ENCODE measurements at regions not wholly inside any gene's neighbourhood (a gene's known extent, or its start where the extent isn't known, plus 50 kb on each side); places are given as distances from the start of the nearest gene placed in this dataset.
"Not testable (repeated sequence)": the region's sequence is repeated elsewhere in the genome, so short reads cannot be mapped to it uniquely, and the experiment has no call there.

- H3K4me1 ChIP-seq (ENCODE audit: insufficient read depth): no peaks in the 10 kb centered on the region
- no peaks in the 10 kb centered on the region for H3K36me3 ChIP-seq (ENCODE audit: insufficient read depth)
- 89% methylated on average over 2 of the region's 2 CpGs for WGBS
- no peak overlapping the region for H3K4me3 ChIP-seq (ENCODE audit: low read depth, low read length)
- DNase-seq (ENCODE audit: extremely low spot score): no peak
- H3K27ac ChIP-seq (ENCODE audit: low read depth): no peak overlapping the region
These were observed 1185.6 kb upstream of the CELF4 start for GRCh38 chr18:38751211-38751610.

GRCh38 chr18:38750751-38751150 lies 1185.2 kb upstream of the CELF4 start:
- no peaks in the 10 kb centered on the region for H3K36me3 ChIP-seq (ENCODE audit: insufficient read depth)
- H3K27ac ChIP-seq (ENCODE audit: low read depth): no peak overlapping the region
- DNase-seq (ENCODE audit: extremely low spot score): no peak
- H3K4me1 ChIP-seq (ENCODE audit: insufficient read depth): no peaks in the 10 kb centered on the region
- 94% methylated on average over 3 of the region's 3 CpGs for WGBS
- H3K4me3 ChIP-seq (ENCODE audit: low read depth, low read length): no peak overlapping the region

- H3K27ac ChIP-seq (ENCODE audit: low read depth): no peak overlapping the region
- no peak for DNase-seq (ENCODE audit: extremely low spot score)
- H3K4me3 ChIP-seq (ENCODE audit: low read depth, low read length): no peak overlapping the region
- WGBS: 86% methylated on average over 5 of the region's 5 CpGs
- no peaks in the 10 kb centered on the region for H3K36me3 ChIP-seq (ENCODE audit: insufficient read depth)
- no peaks in the 10 kb centered on the region for H3K4me1 ChIP-seq (ENCODE audit: insufficient read depth)
These were observed 1181.6 kb upstream of the CELF4 start for GRCh38 chr18:38747153-38747552.

GRCh38 chr18:38720181-38720580 lies 1154.6 kb upstream of the CELF4 start:
- DNase-seq (ENCODE audit: extremely low spot score); H3K36me3 ChIP-seq (ENCODE audit: insufficient read depth); H3K4me1 ChIP-seq (ENCODE audit: insufficient read depth); H3K4me3 ChIP-seq (ENCODE audit: low read depth, low read length); H3K27ac ChIP-seq (ENCODE audit: low read depth): not testable (repeated sequence)
- WGBS: 78% methylated on average over 2 of the region's 2 CpGs

DNA sequence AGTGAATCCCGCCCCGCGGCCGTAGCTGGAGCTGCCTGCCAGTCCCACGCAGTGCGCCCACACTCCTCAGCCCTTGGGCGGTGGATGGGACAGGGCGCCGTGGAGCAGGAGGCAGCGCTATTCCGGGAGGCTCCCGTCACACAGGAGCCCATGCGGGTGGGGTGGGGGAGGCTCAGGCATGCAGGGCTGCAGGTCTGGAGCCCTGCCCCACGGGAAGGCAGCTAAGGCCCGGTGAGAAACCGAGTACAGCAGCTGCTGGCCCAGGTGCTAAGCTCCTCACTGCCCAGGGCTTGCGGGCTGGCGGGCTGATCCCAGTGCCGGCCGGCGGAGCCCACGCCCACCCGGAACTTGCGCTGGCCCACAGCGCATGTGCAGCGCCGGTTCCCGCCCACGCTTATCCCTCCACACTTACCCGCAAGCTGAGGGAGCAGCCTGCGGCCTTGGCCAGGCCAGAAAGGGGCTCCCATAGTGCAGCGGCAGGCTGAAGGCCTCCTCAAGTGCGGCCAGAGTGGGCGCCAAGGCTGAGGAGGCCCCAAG lies 1152.8 kb upstream of the CELF4 start:
- H3K27ac ChIP-seq (ENCODE audit: low read depth): no peak overlapping the region
- H3K36me3 ChIP-seq (ENCODE audit: insufficient read depth): no peaks in the 10 kb centered on the region
- 98% methylated on average over 34 of the region's 34 CpGs for WGBS
- no peak overlapping the region for H3K4me3 ChIP-seq (ENCODE audit: low read depth, low read length)
- DNase-seq (ENCODE audit: extremely low spot score): no peak
- no peaks in the 10 kb centered on the region for H3K4me1 ChIP-seq (ENCODE audit: insufficient read depth)

DNA sequence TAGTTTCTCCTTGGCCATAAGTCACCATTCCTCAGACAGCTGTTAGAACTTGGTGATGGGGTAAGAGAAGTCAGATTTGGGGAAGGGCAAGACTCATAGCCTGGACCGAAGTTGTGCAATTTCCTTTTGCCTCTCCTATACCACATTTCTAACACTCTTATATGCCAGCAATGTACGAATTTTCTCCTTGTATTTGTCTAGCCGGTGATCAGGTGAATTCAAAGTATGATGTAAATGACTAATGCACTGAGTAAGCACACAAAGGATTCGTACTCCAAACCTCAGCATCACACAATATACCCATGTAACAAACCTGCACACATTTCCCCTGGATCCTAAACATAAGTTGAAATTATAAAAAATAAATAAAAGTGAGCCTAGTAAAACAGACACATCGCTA lies 1143.5 kb upstream of the CELF4 start:
- H3K4me3 ChIP-seq (ENCODE audit: low read depth, low read length): no peak overlapping the region
- no peaks in the 10 kb centered on the region for H3K36me3 ChIP-seq (ENCODE audit: insufficient read depth)
- H3K4me1 ChIP-seq (ENCODE audit: insufficient read depth): no peaks in the 10 kb centered on the region
- 94% methylated on average over 5 of the region's 5 CpGs for WGBS
- no peak for DNase-seq (ENCODE audit: extremely low spot score)
- no peak overlapping the region for H3K27ac ChIP-seq (ENCODE audit: low read depth)

DNA sequence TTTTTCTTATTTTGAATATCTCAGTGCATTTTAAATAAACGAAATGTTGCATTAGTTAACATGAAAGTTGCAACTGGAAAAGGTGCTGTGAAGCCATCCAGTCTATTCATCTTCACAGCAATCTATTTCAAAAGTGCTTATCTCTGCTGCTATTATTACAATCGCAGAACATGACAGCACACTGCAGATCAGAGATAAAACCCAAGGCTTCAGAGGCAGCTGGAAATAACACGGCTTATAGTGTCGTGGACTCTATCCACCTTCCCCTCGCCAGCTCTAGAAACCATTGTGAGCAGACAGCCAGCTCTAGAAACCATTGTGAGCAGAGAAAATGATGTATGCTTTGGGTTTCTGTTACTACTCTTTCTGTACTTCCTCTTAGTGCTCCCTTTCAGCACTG lies 1140.8 kb upstream of the CELF4 start:
- Histone ChIP-seq H3K27ac (ENCODE audit: low read depth) (no peak overlapping the region), H3K36me3 (ENCODE audit: insufficient read depth) (no peaks in the 10 kb centered on the region), H3K4me3 (ENCODE audit: low read depth, low read length) (no peak overlapping the region), H3K4me1 (ENCODE audit: insufficient read depth) (no peaks in the 10 kb centered on the region)
- DNase-seq (ENCODE audit: extremely low spot score): no peak
- WGBS: 39% methylated on average over 5 of the region's 5 CpGs

DNA sequence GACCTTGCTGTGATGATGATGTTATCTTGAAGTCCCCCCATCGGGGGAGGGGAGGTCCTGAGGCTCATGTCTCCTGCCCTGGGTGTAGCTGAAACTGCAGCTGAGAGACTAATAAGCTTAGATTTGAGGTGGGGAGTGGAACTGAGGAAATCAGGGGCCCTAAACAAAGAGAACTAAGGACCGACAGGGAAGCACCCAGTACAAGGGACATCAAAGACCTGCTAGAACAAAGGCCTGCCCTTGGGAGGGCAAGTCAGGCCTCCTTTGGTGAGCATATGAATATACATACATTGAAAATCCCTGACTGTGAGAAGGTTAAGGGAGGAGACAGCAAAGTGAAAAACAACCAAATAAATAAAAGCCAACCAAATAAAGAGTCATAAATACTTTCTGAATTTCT lies 1132.5 kb upstream of the CELF4 start:
- Histone ChIP-seq H3K36me3 (ENCODE audit: insufficient read depth) (no peaks in the 10 kb centered on the region), H3K4me3 (ENCODE audit: low read depth, low read length) (no peak overlapping the region), H3K27ac (ENCODE audit: low read depth) (no peak overlapping the region), H3K4me1 (ENCODE audit: insufficient read depth) (no peaks in the 10 kb centered on the region)
- DNase-seq (ENCODE audit: extremely low spot score): no peak
- whole genome bisulfite sequencing: 71% methylated on average over 2 of the region's 2 CpGs

GRCh38 chr18:38695559-38696280 lies 1130.1 kb upstream of the CELF4 start:
- Histone ChIP-seq H3K36me3 (ENCODE audit: insufficient read depth) (no peaks in the 10 kb centered on the region), H3K27ac (ENCODE audit: low read depth) (no peak overlapping the region), H3K4me1 (ENCODE audit: insufficient read depth) (no peaks in the 10 kb centered on the region), H3K4me3 (ENCODE audit: low read depth, low read length) (no peak overlapping the region)
- WGBS: 86% methylated on average over 5 of the region's 5 CpGs
- DNase-seq (ENCODE audit: extremely low spot score): no peak

DNA sequence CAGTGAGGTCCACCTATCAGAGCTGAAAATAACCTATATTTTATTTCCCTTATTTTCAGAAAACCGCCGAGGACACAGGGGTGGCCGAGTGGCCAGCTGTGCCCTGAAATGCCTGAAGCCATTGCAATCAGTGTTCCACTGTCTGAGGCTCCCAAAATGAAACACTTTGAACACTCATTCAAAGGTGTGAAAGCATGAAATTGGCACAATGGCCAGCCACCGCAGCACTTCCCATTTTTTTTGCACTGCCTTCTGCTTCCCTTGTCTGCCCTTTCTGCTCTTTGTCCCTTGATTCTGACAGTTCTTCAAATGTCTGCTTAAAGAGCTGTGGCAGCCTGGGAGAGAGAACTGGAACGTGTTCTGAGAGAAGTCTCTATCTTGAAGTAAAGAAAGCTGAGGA lies 1127.5 kb upstream of the CELF4 start:
- no peak for DNase-seq (ENCODE audit: extremely low spot score)
- no peak overlapping the region for H3K27ac ChIP-seq (ENCODE audit: low read depth)
- 69% methylated on average over 5 of the region's 5 CpGs for WGBS
- no peaks in the 10 kb centered on the region for H3K4me1 ChIP-seq (ENCODE audit: insufficient read depth)
- H3K4me3 ChIP-seq (ENCODE audit: low read depth, low read length): no peak overlapping the region
- H3K36me3 ChIP-seq (ENCODE audit: insufficient read depth): no peaks in the 10 kb centered on the region

DNA sequence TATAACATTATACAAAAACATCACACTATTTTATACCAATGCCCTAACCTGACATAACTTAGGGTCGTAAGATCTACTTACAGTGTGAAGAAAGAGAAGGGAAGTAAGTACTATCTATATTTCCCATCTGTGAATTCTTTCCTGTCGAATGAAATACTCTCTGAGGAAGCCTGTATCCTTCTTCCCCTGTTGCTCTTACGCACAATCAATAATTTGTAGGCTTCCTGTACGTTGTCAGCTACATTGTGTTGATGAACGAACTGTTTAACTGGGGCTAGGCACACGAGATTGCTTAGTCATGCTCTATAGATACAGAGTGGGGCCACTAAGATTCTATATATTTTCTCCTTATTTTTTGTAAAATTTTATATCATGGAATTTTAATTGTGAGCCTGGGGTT lies 1125.0 kb upstream of the CELF4 start:
- 70% methylated on average over 6 of the region's 6 CpGs for WGBS
- Histone ChIP-seq H3K4me1 (ENCODE audit: insufficient read depth) (no peaks in the 10 kb centered on the region), H3K36me3 (ENCODE audit: insufficient read depth) (no peaks in the 10 kb centered on the region), H3K4me3 (ENCODE audit: low read depth, low read length) (no peak overlapping the region), H3K27ac (ENCODE audit: low read depth) (no peak overlapping the region)
- DNase-seq (ENCODE audit: extremely low spot score): no peak

- Histone ChIP-seq H3K36me3 (ENCODE audit: insufficient read depth) (no peaks in the 10 kb centered on the region), H3K4me1 (ENCODE audit: insufficient read depth) (no peaks in the 10 kb centered on the region), H3K27ac (ENCODE audit: low read depth) (no peak overlapping the region), H3K4me3 (ENCODE audit: low read depth, low read length) (no peak overlapping the region)
- no peak for DNase-seq (ENCODE audit: extremely low spot score)
- 82% methylated on average over 1 of the region's 1 CpG for WGBS
These were observed 1122.8 kb upstream of the CELF4 start for GRCh38 chr18:38688416-38688815.

GRCh38 chr18:38670486-38670885 lies 1104.9 kb upstream of the CELF4 start:
- Histone ChIP-seq H3K36me3 (ENCODE audit: insufficient read depth) (no peaks in the 10 kb centered on the region), H3K4me3 (ENCODE audit: low read depth, low read length) (no peak overlapping the region), H3K4me1 (ENCODE audit: insufficient read depth) (no peaks in the 10 kb centered on the region), H3K27ac (ENCODE audit: low read depth) (no peak overlapping the region)
- no peak for DNase-seq (ENCODE audit: extremely low spot score)

- no peak for DNase-seq (ENCODE audit: extremely low spot score)
- WGBS: 88% methylated on average over 1 of the region's 1 CpG
These were observed 1099.3 kb upstream of the CELF4 start for GRCh38 chr18:38664929-38665328.

DNA sequence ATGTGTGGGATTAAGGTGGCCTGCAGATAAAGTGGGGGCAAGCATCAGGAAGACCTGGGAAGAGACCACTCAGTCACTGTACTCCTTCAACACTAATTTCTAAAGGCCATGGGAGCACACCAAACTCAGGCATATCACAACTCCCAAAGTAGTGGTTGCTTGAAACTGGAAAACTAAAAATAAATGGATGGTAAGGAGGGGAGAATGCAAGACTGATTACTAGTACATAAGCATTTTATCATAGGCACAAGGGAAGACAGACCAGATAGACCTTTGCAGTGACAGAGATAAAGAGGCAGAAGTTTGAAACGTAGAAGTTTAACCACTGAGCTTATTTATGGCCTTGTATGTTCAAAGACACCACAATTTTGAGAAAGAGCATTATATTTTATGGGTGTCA lies 1098.1 kb upstream of the CELF4 start:
- no peak overlapping the region for H3K27ac ChIP-seq (ENCODE audit: low read depth)
- 79% methylated on average over 1 of the region's 1 CpG for WGBS
- H3K4me1 ChIP-seq (ENCODE audit: insufficient read depth): no peaks in the 10 kb centered on the region
- H3K4me3 ChIP-seq (ENCODE audit: low read depth, low read length): no peak overlapping the region
- no peak for DNase-seq (ENCODE audit: extremely low spot score)
- no peaks in the 10 kb centered on the region for H3K36me3 ChIP-seq (ENCODE audit: insufficient read depth)

More at GRCh38 chr18:38664929-38665328, 1099.3 kb upstream of the CELF4 start:
- Histone ChIP-seq H3K36me3 (ENCODE audit: insufficient read depth) (no peaks in the 10 kb centered on the region), H3K4me1 (ENCODE audit: insufficient read depth) (no peaks in the 10 kb centered on the region), H3K4me3 (ENCODE audit: low read depth, low read length) (no peak overlapping the region), H3K27ac (ENCODE audit: low read depth) (no peak overlapping the region)
